C4-2B (cell line): ENCODE measurements at regions not wholly inside any gene's neighbourhood (a gene's known extent, or its start where the extent isn't known, plus 50 kb on each side); places are given as distances from the start of the nearest gene placed in this dataset.
"Not testable (repeated sequence)": the region's sequence is repeated elsewhere in the genome, so short reads cannot be mapped to it uniquely, and the experiment has no call there.

ENCODE experiments used
- CTCF ChIP-seq: fragments of 450-650 bp; conservative IDR thresholded peaks from 2 replicates; pipeline ENCODE4 v1.5.1; 2017; ENCODE audit warnings: mild to moderate bottlenecking
- ZFX ChIP-seq: fragments of 450-650 bp; IDR thresholded peaks from 2 replicates; pipeline ENCODE4 v1.6.1; 2017

DNA sequence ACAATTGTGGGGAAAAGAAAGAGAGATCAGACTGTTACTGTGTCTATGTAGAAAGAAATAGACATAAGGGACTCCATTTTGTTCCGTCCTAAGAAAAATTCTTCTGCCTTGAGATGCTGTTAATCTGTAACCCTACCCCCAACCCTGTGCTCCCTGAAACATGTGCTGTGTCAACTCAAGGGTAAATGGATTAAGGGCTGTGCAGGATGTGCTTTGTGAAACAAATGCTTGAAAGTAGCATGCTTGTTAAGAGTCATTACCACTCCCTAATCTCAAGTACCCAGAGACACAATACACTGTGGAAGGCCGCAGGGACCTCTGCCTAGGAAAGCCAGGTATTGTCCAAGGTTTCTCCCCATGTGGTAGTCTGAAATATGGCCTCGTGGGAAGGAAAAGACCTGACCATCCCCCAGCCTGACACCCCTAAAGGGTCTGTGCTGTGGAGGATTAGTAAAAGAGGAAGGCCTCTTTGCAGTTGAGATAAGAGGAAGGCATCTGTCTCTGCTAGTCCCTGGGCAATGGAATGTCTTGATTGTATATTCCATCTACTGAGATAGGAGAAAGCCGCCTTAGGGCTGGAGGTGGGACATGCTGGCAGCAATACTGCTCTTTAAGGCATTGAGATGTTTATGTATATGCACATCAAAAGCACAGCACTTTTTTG is 695.9 kb upstream of the ADGRL4 start:
- TF ChIP-seq CTCF, ZFX: not testable (repeated sequence)
